ENCODE measurements at regions not wholly inside any gene's neighbourhood (a gene's known extent, or its start where the extent isn't known, plus 50 kb on each side); places are given as distances from the start of the nearest gene placed in this dataset.

- DNase-seq (ENCODE audit: low read depth) = peak; percentile 44
- in situ Hi-C loops (cut with HindIII; ENCODE audit: low sequenced_read_pairs) = no loop called here
- TF ChIP-seq CTCF (IDR thresholded peaks at IDR 0.05; ENCODE audit: low read depth, low read length, missing control alignments) = peak; percentile 38
- no peak overlapping the region for H3K4me3 ChIP-seq (ENCODE audit: low read depth, low read length)
Observed at GRCh38 chr3:157618075-157618760, 115.0 kb upstream of the VEPH1 start.

GRCh38 chr3:157614896-157615295 is 111.7 kb upstream of the VEPH1 start:
- H3K4me3 ChIP-seq (ENCODE audit: low read depth, low read length) = no peak overlapping the region
- no peak for DNase-seq (ENCODE audit: low read depth)
- in situ Hi-C loops (cut with HindIII; ENCODE audit: low sequenced_read_pairs) = no loop called here
- TF ChIP-seq CTCF (IDR thresholded peaks at IDR 0.05; ENCODE audit: low read depth, low read length, missing control alignments) = no peak

- no peak for DNase-seq (ENCODE audit: low read depth)
- no peak for TF ChIP-seq CTCF (IDR thresholded peaks at IDR 0.05; ENCODE audit: low read depth, low read length, missing control alignments)
- no peak overlapping the region for H3K4me3 ChIP-seq (ENCODE audit: low read depth, low read length)
- in situ Hi-C loops (cut with HindIII; ENCODE audit: low sequenced_read_pairs) = no loop called here
Observed at GRCh38 chr3:157611536-157612076, 108.4 kb upstream of the VEPH1 start.

GRCh38 chr3:157610876-157611535 is 107.8 kb upstream of the VEPH1 start:
- no peak for DNase-seq (ENCODE audit: low read depth)
- in situ Hi-C loops (cut with HindIII; ENCODE audit: low sequenced_read_pairs) = no loop called here
- no peak overlapping the region for H3K4me3 ChIP-seq (ENCODE audit: low read depth, low read length)
- no peak for TF ChIP-seq CTCF (IDR thresholded peaks at IDR 0.05; ENCODE audit: low read depth, low read length, missing control alignments)

- no peak for DNase-seq (ENCODE audit: low read depth)
- no peak overlapping the region for H3K4me3 ChIP-seq (ENCODE audit: low read depth, low read length)
- no peak for TF ChIP-seq CTCF (IDR thresholded peaks at IDR 0.05; ENCODE audit: low read depth, low read length, missing control alignments)
- in situ Hi-C loops (cut with HindIII; ENCODE audit: low sequenced_read_pairs) = no loop called here
Observed at GRCh38 chr3:157607826-157608405, 104.7 kb upstream of the VEPH1 start.

- TF ChIP-seq CTCF (IDR thresholded peaks at IDR 0.05; ENCODE audit: low read depth, low read length, missing control alignments) = no peak
- in situ Hi-C loops (cut with HindIII; ENCODE audit: low sequenced_read_pairs) = no loop called here
- no peak overlapping the region for H3K4me3 ChIP-seq (ENCODE audit: low read depth, low read length)
- no peak for DNase-seq (ENCODE audit: low read depth)
Observed at GRCh38 chr3:157606852-157607197, 103.6 kb upstream of the VEPH1 start.

All from astrocyte of the cerebellum (primary cell).